Thyroid gland (tissue), 4 donors: ENCODE measurements at regions not wholly inside any gene's neighbourhood (a gene's known extent, or its start where the extent isn't known, plus 50 kb on each side); places are given as distances from the start of the nearest gene placed in this dataset.

ENCODE experiments used
- CTCF ChIP-seq, 6 experiments: fragments of 200-600 bp in 3 of 6; fragments of 450-650 bp in 3 of 6; sonication (generic) in 3 of 6; IDR thresholded peaks; one replicate each; pipeline ENCODE4 v1.5.1; 2016 to 2019; ENCODE audit warnings: antibody characterized with exemption in 6 of 6, mild to moderate bottlenecking in 2 of 6, inconsistent platforms in 1 of 6, moderate library complexity in 1 of 6
- POLR2A ChIP-seq, 2 donors: fragments of 450-650 bp; IDR thresholded peaks; one replicate each; pipeline ENCODE4 v1.6.1; 2017; ENCODE audit warnings: antibody characterized with exemption in 2 of 2, mild to moderate bottlenecking in 2 of 2, moderate library complexity in 1 of 2

GRCh38 chrX:69015564-69016292, 149.5 kb downstream of the PJA1 start:
- TF ChIP-seq CTCF (IDR thresholded peaks at IDR 0.05), result no peak
- TF ChIP-seq POLR2A (IDR thresholded peaks at IDR 0.05), result no peak
